DLD1 (cell line): ENCODE measurements at regions not wholly inside any gene's neighbourhood (a gene's known extent, or its start where the extent isn't known, plus 50 kb on each side); places are given as distances from the start of the nearest gene placed in this dataset.
"Not testable (repeated sequence)": the region's sequence is repeated elsewhere in the genome, so short reads cannot be mapped to it uniquely, and the experiment has no call there.

ENCODE experiments used
- in situ Hi-C: cut with HindIII; loops from 2 replicates; pipeline ENCODE4 v1.10.0; 2017; ENCODE audit warnings: low sequenced_read_pairs

DNA sequence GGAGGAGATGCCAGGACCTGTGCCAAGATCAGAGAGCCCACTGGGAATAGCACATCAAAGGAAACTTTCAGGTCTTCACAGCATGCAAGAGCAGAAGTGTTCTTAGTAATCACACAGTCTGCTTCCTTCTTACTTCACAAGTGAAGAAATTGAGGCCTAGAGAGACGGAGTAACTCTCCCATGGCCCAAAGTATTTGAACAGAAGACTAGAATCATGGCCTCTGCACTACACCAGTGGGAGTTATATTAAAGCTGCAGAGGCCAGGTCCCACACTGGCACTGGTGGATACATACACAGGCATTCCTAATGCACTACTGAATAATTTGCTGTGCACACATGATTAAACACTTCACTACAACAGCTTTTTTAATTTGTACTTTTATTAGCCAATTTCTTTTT, 107.6 kb upstream of the RMP24 start:
- in situ Hi-C loops: no loop called here

GRCh38 chr18:35868915-35869314, 103.6 kb upstream of the RMP24 start:
- in situ Hi-C loops: no loop called here

DNA sequence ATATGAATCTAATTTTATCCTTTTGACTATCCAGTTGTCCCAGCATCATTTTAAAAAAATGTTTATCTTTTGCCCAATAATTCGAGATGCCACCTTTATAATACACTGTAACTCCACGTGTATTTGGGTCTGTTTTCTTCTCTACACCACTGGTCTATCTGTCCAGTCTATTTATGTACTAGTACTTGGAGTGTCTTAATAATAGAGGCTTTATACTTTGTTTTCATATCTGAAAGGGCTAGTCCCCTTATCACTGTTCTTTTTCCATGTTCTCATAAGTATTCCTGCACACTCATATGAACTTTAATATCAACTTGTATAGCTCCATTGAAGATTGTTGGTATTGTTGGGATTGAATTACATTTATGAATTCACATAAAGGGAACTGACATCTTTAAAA, 101.1 kb upstream of the RMP24 start:
- in situ Hi-C loops: no loop called here

DNA sequence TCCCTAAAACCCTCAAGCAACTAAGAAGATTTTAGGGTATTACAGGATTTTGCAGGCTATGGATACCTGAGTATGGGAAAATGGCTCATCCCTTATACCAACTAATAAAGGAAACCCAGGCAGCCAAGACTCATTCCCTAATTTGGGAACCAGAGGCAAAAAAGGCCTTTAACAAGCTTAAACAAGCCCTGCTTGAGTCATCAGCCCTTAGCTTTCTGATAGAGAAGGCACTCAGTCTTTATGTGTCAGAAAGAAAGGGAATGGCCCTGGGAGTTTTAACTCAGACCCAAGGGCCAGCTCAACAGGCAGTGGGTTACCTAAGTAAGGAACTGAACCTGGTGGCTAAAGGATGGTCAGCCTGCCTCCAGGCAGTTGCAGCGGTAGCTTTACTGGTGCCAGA, 96.9 kb upstream of the RMP24 start:
- in situ Hi-C loops: no loop called here

GRCh38 chr18:35876243-35876642, 96.2 kb upstream of the RMP24 start:
- in situ Hi-C loops: no loop called here

DNA sequence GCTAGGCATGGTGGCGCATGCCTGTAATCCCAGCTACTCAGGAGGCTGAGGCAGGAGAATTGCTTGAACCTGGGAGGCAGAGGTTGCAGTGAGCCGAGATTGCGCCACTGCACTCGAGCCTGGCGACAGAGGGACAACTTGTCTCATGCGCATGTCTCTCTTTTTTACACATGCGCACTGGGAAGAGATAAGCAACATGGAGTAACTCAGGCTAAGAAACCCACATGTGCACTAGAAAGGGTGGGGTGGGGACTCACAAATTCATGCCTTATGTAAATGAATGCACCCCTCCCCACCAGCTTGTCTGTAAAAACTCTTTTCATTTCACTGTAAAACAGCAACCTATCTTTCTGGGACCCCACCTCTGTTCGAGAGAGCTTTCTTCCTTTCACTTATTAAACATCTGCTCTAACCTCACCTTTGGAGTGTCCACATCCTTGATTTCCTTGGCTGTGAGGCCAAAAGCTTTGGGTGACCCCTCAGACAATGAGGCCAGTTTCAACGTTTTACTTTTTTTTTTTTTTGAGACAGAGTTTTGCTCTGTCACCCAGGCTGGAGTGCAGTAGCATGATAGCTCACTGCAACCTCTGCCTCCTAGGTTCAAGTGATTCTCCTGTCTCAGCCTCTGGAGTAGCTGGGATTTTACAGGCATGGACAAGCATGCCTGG, 91.6 kb upstream of the RMP24 start:
- in situ Hi-C loops: no loop called here

DNA sequence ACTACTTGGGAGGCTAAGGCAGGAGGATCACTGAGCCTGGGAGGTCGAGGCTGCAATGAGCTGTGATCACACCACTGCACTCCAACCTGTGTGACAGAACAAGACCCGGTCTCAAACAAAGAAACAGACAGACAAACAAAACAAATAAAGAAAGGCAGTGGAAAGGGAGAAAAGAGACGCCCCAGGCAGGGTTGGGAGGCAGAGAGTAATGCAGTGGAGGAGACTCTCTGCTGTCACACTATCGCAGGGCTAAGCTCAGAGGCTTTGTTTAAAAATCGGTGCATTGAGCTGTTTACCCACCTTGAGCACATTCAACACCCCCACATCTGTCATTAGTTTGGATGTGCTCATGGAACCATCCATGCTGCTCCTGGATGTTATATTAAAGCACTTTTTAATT, 84.2 kb upstream of the RMP24 start:
- in situ Hi-C loops: no loop called here

DNA sequence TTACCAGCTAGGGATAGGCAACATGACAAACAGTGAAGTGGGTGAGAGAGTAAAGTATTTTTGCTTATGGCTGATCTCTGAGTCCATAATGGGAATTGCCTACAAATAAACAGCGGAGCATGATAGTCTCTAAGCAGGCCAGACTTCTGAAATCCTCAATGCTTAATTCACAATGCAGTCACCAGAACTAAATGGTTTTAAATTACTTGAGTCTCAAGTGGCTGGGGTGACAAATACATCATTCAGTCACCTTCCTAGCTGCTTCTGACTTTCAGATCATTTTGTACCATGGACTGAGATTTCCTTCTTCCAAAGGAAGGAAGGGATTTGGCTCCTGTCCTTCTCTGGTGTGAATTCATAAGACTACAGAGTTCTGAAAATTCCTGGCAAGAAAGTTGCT, 82.8 kb upstream of the RMP24 start:
- in situ Hi-C loops: no loop called here

DNA sequence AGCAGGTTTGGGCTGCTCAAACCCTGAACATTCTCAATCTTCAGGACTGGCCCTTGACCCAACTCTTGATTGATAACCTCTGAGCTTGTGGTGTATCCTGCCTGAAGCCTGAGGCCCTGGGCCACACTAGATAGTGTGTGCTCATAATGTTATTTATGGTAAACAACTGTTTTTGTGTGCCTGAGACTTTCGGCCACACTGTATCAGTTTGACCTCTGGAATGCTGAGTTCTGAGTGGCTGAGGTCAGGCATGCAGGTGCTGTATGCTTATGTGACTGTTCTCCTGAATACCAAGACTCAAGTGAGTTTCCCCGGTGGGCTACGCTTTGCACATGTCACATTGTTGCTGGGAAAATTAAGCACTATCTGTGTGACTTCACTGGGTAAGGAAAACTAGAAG, 82.2 kb upstream of the RMP24 start:
- in situ Hi-C loops: no loop called here

GRCh38 chr18:35892118-35892517, 80.4 kb upstream of the RMP24 start:
- in situ Hi-C loops: no loop called here

GRCh38 chr18:35897481-35897880, 75.0 kb upstream of the RMP24 start:
- in situ Hi-C loops: not testable (repeated sequence)

- in situ Hi-C loops: no loop called here
Observed at GRCh38 chr18:35904389-35905037, 68.0 kb upstream of the RMP24 start.

DNA sequence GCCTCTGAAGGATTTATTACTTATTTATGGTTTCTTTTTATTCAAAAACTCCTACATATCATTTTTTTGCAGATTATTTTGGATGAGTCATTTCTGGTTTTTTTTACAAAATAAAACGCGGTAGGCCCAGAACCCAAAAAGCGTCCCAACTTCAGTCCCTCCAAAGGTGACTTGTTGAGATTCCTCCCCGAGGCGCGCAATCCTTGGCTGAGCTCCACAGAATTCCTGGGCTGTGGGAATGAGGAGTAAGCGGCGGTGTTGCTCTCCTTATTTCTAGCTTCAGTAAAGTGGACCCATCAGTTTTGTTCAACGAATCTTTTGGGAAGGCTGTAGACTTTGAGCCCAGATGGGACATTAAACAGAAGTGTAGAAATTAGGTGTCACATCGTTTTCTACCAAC, 67.0 kb upstream of the RMP24 start:
- in situ Hi-C loops: no loop called here

DNA sequence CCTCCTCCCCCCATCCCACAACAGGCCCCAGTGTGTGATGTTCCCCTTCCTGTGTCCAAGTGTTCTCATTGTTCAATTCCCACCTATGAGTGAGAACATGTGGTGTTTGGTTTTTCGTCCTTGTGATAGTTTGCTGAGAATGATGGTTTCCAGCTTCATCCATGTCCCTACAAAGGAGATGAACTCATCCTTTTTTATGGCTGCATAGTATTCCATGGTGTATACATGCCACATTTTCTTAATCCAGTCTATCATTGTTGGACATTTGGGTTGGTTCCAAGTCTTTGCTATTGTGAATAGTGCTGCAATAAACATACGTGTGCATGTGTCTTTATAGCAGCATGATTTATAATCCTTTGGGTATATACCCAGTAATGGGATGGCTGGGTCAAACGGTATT, 66.2 kb upstream of the RMP24 start:
- in situ Hi-C loops: not testable (repeated sequence)

- in situ Hi-C loops: no loop called here
Observed at GRCh38 chr18:35910327-35910726, 62.2 kb upstream of the RMP24 start.

DNA sequence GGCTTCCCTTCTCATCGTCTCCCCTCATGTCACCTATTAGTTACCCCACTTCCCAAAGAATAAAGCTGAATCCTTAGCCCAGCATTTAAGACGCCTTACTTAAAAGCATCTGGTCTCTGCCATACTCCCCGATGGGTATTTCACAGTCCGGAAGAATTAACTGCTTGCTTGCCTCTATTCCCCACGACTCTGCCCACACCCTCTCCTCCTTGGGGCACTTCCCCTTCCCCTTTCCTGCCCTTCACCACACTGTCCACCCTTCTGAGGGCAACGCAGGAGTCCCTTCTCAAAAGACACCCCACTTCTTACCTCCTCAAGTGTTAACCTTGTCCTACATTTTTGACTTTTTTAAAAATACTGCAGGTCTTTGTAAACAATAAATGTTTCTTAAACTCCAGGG, 60.1 kb upstream of the RMP24 start:
- in situ Hi-C loops: no loop called here

DNA sequence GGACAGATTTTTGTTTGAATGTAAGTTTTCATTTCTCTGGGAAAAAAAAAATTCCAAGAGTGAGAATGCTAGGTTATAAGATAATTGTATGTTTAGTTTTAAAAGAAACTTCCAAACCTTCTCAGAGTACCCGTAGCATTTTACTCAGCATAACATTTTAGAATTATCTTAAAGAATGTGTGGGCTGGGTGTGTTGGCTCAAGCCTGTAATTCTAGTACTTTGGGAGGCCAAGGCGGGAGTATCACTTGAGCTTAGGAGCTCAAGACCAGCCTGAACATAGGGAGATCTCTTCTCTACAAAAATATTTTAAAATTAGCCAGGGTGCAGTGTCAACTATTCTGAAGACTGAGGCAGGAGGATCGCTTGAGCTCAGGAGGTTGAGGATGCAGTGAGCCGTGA, 57.4 kb upstream of the RMP24 start:
- in situ Hi-C loops: no loop called here

DNA sequence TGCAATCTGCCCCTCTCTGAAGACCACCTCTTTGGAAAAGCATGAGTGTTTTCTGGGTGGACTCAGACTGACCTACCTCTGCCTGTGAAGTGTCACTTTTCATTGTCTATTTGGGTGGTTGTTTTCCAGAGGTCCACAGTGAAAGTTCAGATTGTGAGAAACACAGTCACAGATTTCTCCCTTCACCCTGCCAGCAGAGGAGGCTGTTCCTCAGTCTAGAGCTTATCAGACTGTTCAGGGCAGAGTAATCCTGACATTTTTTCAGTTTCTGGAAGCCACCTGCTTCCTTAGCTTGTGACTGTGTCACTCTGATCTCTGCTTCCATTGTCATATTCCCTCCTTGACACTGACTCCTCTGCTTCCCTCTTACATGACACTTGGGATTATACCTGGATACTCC, 55.4 kb upstream of the RMP24 start:
- in situ Hi-C loops: no loop called here

GRCh38 chr18:35918564-35918963, 53.9 kb upstream of the RMP24 start:
- in situ Hi-C loops: no loop called here

DNA sequence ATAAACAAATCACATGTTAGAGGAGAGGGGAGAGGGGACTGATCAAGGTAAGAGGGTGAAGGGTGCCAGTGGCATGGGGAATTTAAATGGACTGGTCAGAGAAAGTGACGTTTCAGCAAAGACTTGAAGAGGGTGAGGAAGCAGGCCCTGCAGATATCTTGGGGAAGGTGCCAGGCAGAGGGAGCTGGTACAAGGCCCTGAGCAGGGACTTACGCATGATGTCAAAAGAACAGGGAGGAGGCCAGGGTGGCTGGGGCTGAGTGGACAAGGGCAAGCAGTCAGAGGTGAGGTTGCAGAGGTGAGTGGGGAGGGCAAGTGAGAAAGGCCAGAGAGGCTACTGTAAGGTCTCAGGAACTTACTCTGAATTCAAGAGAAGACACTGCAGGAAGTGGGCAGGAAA, 53.3 kb upstream of the RMP24 start:
- in situ Hi-C loops: no loop called here

DNA sequence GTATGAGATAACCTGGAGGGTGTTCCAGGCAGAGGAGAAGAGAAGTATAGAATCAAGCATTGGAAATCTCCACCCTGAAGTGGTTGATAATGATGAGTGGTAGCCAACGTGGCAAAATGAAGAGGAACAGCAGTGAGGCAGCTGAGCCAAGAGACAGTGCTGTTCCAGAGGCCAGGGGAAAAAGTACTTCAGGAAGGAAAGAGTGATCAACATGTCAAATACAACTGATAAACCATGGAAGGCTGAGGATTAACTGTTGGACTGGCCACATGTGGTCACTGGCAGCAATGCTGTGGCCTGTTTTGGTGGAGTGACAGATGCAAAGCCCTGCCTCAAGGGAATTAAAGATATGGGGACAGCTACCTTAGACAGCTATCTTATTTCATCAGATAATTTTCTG, 51.9 kb upstream of the RMP24 start:
- in situ Hi-C loops: no loop called here
